Liver (tissue), 3 donors: ENCODE measurements at regions not wholly inside any gene's neighbourhood (a gene's known extent, or its start where the extent isn't known, plus 50 kb on each side); places are given as distances from the start of the nearest gene placed in this dataset.
"Not testable (repeated sequence)": the region's sequence is repeated elsewhere in the genome, so short reads cannot be mapped to it uniquely, and the experiment has no call there.

Experiments used
- FOXA1 ChIP-seq: IDR thresholded peaks from 2 replicates; pipeline ENCODE4 v1.6.1; 2016; ENCODE audit warnings: antibody characterized with exemption
- GABPA ChIP-seq, 2 donors: IDR thresholded peaks in 1 of 2; conservative IDR thresholded peaks in 1 of 2; 2 replicates each; pipeline ENCODE4 v1.6.1; 2016; ENCODE audit warnings: antibody characterized with exemption in 2 of 2, mild to moderate bottlenecking in 1 of 2, moderate library complexity in 1 of 2
- HNF4A ChIP-seq, 2 donors: conservative IDR thresholded peaks; 2 replicates each; pipeline ENCODE4 v1.6.1; 2016; ENCODE audit warnings: antibody characterized with exemption in 2 of 2, mild to moderate bottlenecking in 2 of 2
- HNF4G ChIP-seq: IDR thresholded peaks from 2 replicates; pipeline ENCODE4 v1.6.1; 2016; ENCODE audit warnings: antibody characterized with exemption
- JUND ChIP-seq, 2 donors: IDR thresholded peaks; 2 replicates each; pipeline ENCODE4 v1.6.1; 2016; ENCODE audit warnings: antibody characterized with exemption in 2 of 2
- NR2F2 ChIP-seq: IDR thresholded peaks from 2 replicates; pipeline ENCODE4 v1.6.1; 2016; ENCODE audit warnings: antibody characterized with exemption
- RAD21 ChIP-seq, 2 donors: IDR thresholded peaks; 2 replicates each; pipeline ENCODE4 v1.6.1; 2016; ENCODE audit warnings: antibody characterized with exemption in 2 of 2, mild to moderate bottlenecking in 2 of 2
- REST ChIP-seq: IDR thresholded peaks from 2 replicates; pipeline ENCODE4 v1.6.1; 2016; ENCODE audit warnings: antibody characterized with exemption, mild to moderate bottlenecking
- SP1 ChIP-seq: IDR thresholded peaks from 2 replicates; pipeline ENCODE4 v1.6.1; 2018; ENCODE audit warnings: antibody characterized with exemption, mild to moderate bottlenecking
- TAF1 ChIP-seq: conservative IDR thresholded peaks from 2 replicates; pipeline ENCODE4 v1.6.1; 2016; ENCODE audit warnings: antibody characterized with exemption, mild to moderate bottlenecking
- YY1 ChIP-seq: IDR thresholded peaks from 2 replicates; pipeline ENCODE4 v1.6.1; 2016; ENCODE audit warnings: antibody characterized with exemption, mild to moderate bottlenecking
- ZBTB33 ChIP-seq: IDR thresholded peaks from 2 replicates; pipeline ENCODE4 v1.6.1; 2016; ENCODE audit warnings: antibody characterized with exemption
- TF ChIP-seq, protein P1 (sequence below): fragments of 150-350 bp; IDR thresholded peaks from 2 replicates; pipeline ENCODE4 v1.5.1; 2017; ENCODE audit warnings: improper control_type of control experiment, low read depth, low read length; ENCODE audit not compliant: missing input control
- TF ChIP-seq, protein P2 (sequence below): IDR thresholded peaks from 2 replicates; pipeline ENCODE4 v1.6.1; 2016; ENCODE audit warnings: antibody characterized with exemption
- donor health status: healthy.
- donor health status: healthy.

GRCh38 chr1:83400173-83400572 lies 598.8 kb downstream of the TTLL7 start:
- not testable (repeated sequence) for TF ChIP-seq JUND (IDR thresholded peaks at IDR 0.05); TAF1; HNF4G; FOXA1; REST; GABPA (IDR thresholded peaks at IDR 0.05 in 1 of 2, conservative IDR thresholded peaks at IDR 0.05 in 1 of 2); NR2F2; RAD21 (IDR thresholded peaks at IDR 0.05); ZBTB33; YY1; SP1; HNF4A (conservative IDR thresholded peaks at IDR 0.05)
- TF ChIP-seq, protein P1, sequence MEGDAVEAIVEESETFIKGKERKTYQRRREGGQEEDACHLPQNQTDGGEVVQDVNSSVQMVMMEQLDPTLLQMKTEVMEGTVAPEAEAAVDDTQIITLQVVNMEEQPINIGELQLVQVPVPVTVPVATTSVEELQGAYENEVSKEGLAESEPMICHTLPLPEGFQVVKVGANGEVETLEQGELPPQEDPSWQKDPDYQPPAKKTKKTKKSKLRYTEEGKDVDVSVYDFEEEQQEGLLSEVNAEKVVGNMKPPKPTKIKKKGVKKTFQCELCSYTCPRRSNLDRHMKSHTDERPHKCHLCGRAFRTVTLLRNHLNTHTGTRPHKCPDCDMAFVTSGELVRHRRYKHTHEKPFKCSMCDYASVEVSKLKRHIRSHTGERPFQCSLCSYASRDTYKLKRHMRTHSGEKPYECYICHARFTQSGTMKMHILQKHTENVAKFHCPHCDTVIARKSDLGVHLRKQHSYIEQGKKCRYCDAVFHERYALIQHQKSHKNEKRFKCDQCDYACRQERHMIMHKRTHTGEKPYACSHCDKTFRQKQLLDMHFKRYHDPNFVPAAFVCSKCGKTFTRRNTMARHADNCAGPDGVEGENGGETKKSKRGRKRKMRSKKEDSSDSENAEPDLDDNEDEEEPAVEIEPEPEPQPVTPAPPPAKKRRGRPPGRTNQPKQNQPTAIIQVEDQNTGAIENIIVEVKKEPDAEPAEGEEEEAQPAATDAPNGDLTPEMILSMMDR: not testable (repeated sequence)
- TF ChIP-seq, protein P2, sequence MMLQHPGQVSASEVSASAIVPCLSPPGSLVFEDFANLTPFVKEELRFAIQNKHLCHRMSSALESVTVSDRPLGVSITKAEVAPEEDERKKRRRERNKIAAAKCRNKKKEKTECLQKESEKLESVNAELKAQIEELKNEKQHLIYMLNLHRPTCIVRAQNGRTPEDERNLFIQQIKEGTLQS: not testable (repeated sequence)
